Astrocyte (in vitro differentiated cells and primary cell): ENCODE measurements at regions not wholly inside any gene's neighbourhood (a gene's known extent, or its start where the extent isn't known, plus 50 kb on each side); places are given as distances from the start of the nearest gene placed in this dataset.

ENCODE experiments used
- DNase-seq: peaks from one replicate; pipeline ENCODE4 v3.0.0-alpha.2; 2010; ENCODE audit warnings: low read depth
- FAIRE-seq: peaks from 2 replicates; lab custom pipeline; 2011; peaks lifted over from hg19 to GRCh38; lab: Jason Lieb, UNC
- H2AFZ ChIP-seq: 2 replicates; pipeline ENCODE4 v1.6.0; 2012; ENCODE audit warnings: low read depth, low read length, inconsistent platforms
- H3K27ac ChIP-seq: 2 replicates; pipeline ENCODE4 v1.5.1; 2011; ENCODE audit warnings: low read depth, low read length, inconsistent platforms
- H3K27me3 ChIP-seq: 2 replicates; pipeline ENCODE4 v1.6.0; 2011; ENCODE audit warnings: low read length, inconsistent platforms; ENCODE audit not compliant: insufficient read depth
- H3K36me3 ChIP-seq: 2 replicates; pipeline ENCODE4 v1.5.1; 2011; ENCODE audit warnings: low read length, inconsistent platforms; ENCODE audit not compliant: insufficient read depth
- H3K4me1 ChIP-seq: 2 replicates; pipeline ENCODE4 v1.5.1; 2011; ENCODE audit warnings: low read length, inconsistent platforms; ENCODE audit not compliant: insufficient read depth
- H3K4me2 ChIP-seq: 2 replicates; pipeline ENCODE4 v1.6.0; 2012; ENCODE audit warnings: low read length, inconsistent platforms
- H3K4me3 ChIP-seq: 2 replicates; pipeline ENCODE4 v1.5.1; 2011; ENCODE audit warnings: low read depth, mild to moderate bottlenecking, low read length, inconsistent platforms; ENCODE audit not compliant: insufficient read depth
- H3K79me2 ChIP-seq: 2 replicates; pipeline ENCODE4 v1.6.0; 2012; ENCODE audit warnings: mild to moderate bottlenecking, low read length, inconsistent platforms; ENCODE audit not compliant: insufficient read depth
- H3K9ac ChIP-seq: 2 replicates; pipeline ENCODE4 v1.6.0; 2012; ENCODE audit warnings: mild to moderate bottlenecking, low read length, inconsistent platforms
- H3K9me3 ChIP-seq: 2 replicates; pipeline ENCODE4 v1.5.1; 2012; ENCODE audit warnings: low read depth, mild to moderate bottlenecking, low read length, inconsistent platforms; ENCODE audit not compliant: insufficient read depth
- H4K20me1 ChIP-seq: 2 replicates; pipeline ENCODE4 v1.6.0; 2012; ENCODE audit warnings: low read length, inconsistent platforms; ENCODE audit not compliant: insufficient read depth
- H3K27ac Mint-ChIP-seq: one replicate; pipeline ENCODE4 v1.8.0; 2021; ENCODE audit warnings: mild to moderate bottlenecking, mixed read lengths; ENCODE audit not compliant: unreplicated experiment
- H3K27me3 Mint-ChIP-seq: one replicate; pipeline ENCODE4 v1.8.0; 2021; ENCODE audit warnings: low read depth, mixed read lengths; ENCODE audit not compliant: unreplicated experiment
- H3K36me3 Mint-ChIP-seq: one replicate; pipeline ENCODE4 v1.8.0; 2021; ENCODE audit warnings: low read depth, mixed read lengths; ENCODE audit not compliant: unreplicated experiment
- H3K4me1 Mint-ChIP-seq: one replicate; pipeline ENCODE4 v1.8.0; 2021; ENCODE audit warnings: low read depth, mixed read lengths; ENCODE audit not compliant: unreplicated experiment
- H3K4me3 Mint-ChIP-seq: one replicate; pipeline ENCODE4 v1.8.0; 2021; ENCODE audit warnings: mild to moderate bottlenecking, moderate library complexity, mixed read lengths; ENCODE audit not compliant: unreplicated experiment
- H3K9me3 Mint-ChIP-seq: one replicate; pipeline ENCODE4 v1.8.0; 2021; ENCODE audit warnings: mild to moderate bottlenecking, mixed read lengths; ENCODE audit not compliant: unreplicated experiment
- CTCF ChIP-seq: IDR thresholded peaks from 2 replicates; pipeline ENCODE4 v1.5.1; 2011; ENCODE audit warnings: low read depth, mild to moderate bottlenecking, inconsistent platforms, low read length, moderate library complexity; ENCODE audit not compliant: insufficient read depth
- EZH2 ChIP-seq: IDR thresholded peaks from 2 replicates; pipeline ENCODE4 v1.6.1; 2012; ENCODE audit warnings: mild to moderate bottlenecking, low read length, inconsistent platforms; ENCODE audit not compliant: insufficient read depth

GRCh38 chr11:80086496-80087055, 645.7 kb upstream of the TENM4 start:
- no peak overlapping the region for H3K4me3 Mint-ChIP-seq
- no peaks in the 10 kb centered on the region for H4K20me1 ChIP-seq
- H3K36me3 ChIP-seq, result no peaks in the 10 kb centered on the region
- no peaks in the 10 kb centered on the region for H3K27me3 Mint-ChIP-seq
- H3K36me3 Mint-ChIP-seq, result no peaks in the 10 kb centered on the region
- H3K4me3 ChIP-seq, result no peak overlapping the region
- no peak overlapping the region for H3K27ac Mint-ChIP-seq
- TF ChIP-seq EZH2 (no peak), CTCF (no peak)
- DNase-seq, result no peak
- no peak for FAIRE-seq
- H3K4me2 ChIP-seq, result no peak overlapping the region
- no peak overlapping the region for H3K27ac ChIP-seq
- H3K27me3 ChIP-seq, result no peaks in the 10 kb centered on the region
- H3K9me3 Mint-ChIP-seq, result no peaks in the 10 kb centered on the region
- no peak overlapping the region for H3K9ac ChIP-seq
- H3K9me3 ChIP-seq, result no peaks in the 10 kb centered on the region
- H2AFZ ChIP-seq, result no peak overlapping the region
- no peaks in the 10 kb centered on the region for H3K4me1 Mint-ChIP-seq
- no peaks in the 10 kb centered on the region for H3K79me2 ChIP-seq
- H3K4me1 ChIP-seq, result no peaks in the 10 kb centered on the region

GRCh38 chr11:80085563-80085962, 644.7 kb upstream of the TENM4 start:
- Mint-ChIP-seq H3K4me1 (no peaks in the 10 kb centered on the region), H3K9me3 (no peaks in the 10 kb centered on the region), H3K27me3 (no peaks in the 10 kb centered on the region), H3K36me3 (no peaks in the 10 kb centered on the region), H3K27ac (no peak overlapping the region), H3K4me3 (no peak overlapping the region)
- H2AFZ ChIP-seq, result no peak overlapping the region
- H3K27ac ChIP-seq, result no peak overlapping the region
- no peak overlapping the region for H3K9ac ChIP-seq
- no peak for FAIRE-seq
- no peak overlapping the region for H3K4me3 ChIP-seq
- no peaks in the 10 kb centered on the region for H3K4me1 ChIP-seq
- no peak overlapping the region for H3K4me2 ChIP-seq
- no peaks in the 10 kb centered on the region for H3K27me3 ChIP-seq
- H4K20me1 ChIP-seq, result no peaks in the 10 kb centered on the region
- no peak for DNase-seq
- no peaks in the 10 kb centered on the region for H3K79me2 ChIP-seq
- TF ChIP-seq CTCF (no peak), EZH2 (no peak)
- no peaks in the 10 kb centered on the region for H3K36me3 ChIP-seq
- no peaks in the 10 kb centered on the region for H3K9me3 ChIP-seq

GRCh38 chr11:80084608-80085007, 643.8 kb upstream of the TENM4 start:
- Mint-ChIP-seq H3K4me3 (no peak overlapping the region), H3K27ac (no peak overlapping the region), H3K9me3 (no peaks in the 10 kb centered on the region), H3K36me3 (no peaks in the 10 kb centered on the region), H3K4me1 (no peaks in the 10 kb centered on the region), H3K27me3 (no peaks in the 10 kb centered on the region)
- H3K4me3 ChIP-seq, result no peak overlapping the region
- no peaks in the 10 kb centered on the region for H4K20me1 ChIP-seq
- no peak overlapping the region for H2AFZ ChIP-seq
- DNase-seq, result no peak
- no peaks in the 10 kb centered on the region for H3K27me3 ChIP-seq
- no peak for TF ChIP-seq EZH2
- no peak for TF ChIP-seq CTCF
- no peak overlapping the region for H3K27ac ChIP-seq
- no peaks in the 10 kb centered on the region for H3K9me3 ChIP-seq
- H3K79me2 ChIP-seq, result no peaks in the 10 kb centered on the region
- no peaks in the 10 kb centered on the region for H3K36me3 ChIP-seq
- no peak overlapping the region for H3K4me2 ChIP-seq
- no peak for FAIRE-seq
- no peaks in the 10 kb centered on the region for H3K4me1 ChIP-seq
- no peak overlapping the region for H3K9ac ChIP-seq
